GM12892 (cell line): ENCODE measurements at regions not wholly inside any gene's neighbourhood (a gene's known extent, or its start where the extent isn't known, plus 50 kb on each side); places are given as distances from the start of the nearest gene placed in this dataset.

Experiments used
- DNase-seq: peaks from one replicate; pipeline ENCODE4 v3.0.0; 2011; ENCODE audit not compliant: insufficient read length
- FAIRE-seq: peaks from 2 replicates; lab custom pipeline; 2011; peaks lifted over from hg19 to GRCh38; lab: Jason Lieb, UNC
- POLR2A ChIP-seq: IDR thresholded peaks from 2 replicates; pipeline ENCODE4 v1.6.1; 2011; ENCODE audit warnings: low read depth, low read length, control low read depth
- POLR2AphosphoS5 ChIP-seq: IDR thresholded peaks from 2 replicates; pipeline ENCODE4 v1.6.1; 2011; ENCODE audit warnings: low read depth, low read length, control low read depth
- TAF1 ChIP-seq: IDR thresholded peaks from 2 replicates; pipeline ENCODE4 v1.6.1; 2011; ENCODE audit warnings: low read depth, mild to moderate bottlenecking, control low read depth, low read length, borderline replicate concordance

GRCh38 chr4:10740251-10740650 lies 55.7 kb upstream of the CLNK start:
- no peak for DNase-seq
- no peak for FAIRE-seq
- no peak for TF ChIP-seq POLR2AphosphoS5
- TF ChIP-seq TAF1 = no peak
- no peak for TF ChIP-seq POLR2A

- no peak for TF ChIP-seq POLR2AphosphoS5
- TF ChIP-seq POLR2A = no peak
- TF ChIP-seq TAF1 = no peak
- DNase-seq = no peak
- no peak for FAIRE-seq
These were observed 54.4 kb upstream of the CLNK start for GRCh38 chr4:10738826-10739489.

- FAIRE-seq (peak; percentile 66), DNase-seq (no peak)
- no peak for TF ChIP-seq POLR2AphosphoS5
These were observed 52.8 kb upstream of the CLNK start for GRCh38 chr4:10737337-10737736.

- DNase-seq = no peak
- TF ChIP-seq POLR2A (no peak), TAF1 (no peak), POLR2AphosphoS5 (no peak)
These were observed 52.3 kb upstream of the CLNK start for GRCh38 chr4:10736895-10737294.

GRCh38 chr4:10736266-10736665 lies 51.7 kb upstream of the CLNK start:
- FAIRE-seq = no peak
- DNase-seq = no peak
- TF ChIP-seq POLR2A (no peak), TAF1 (no peak), POLR2AphosphoS5 (no peak)

More at GRCh38 chr4:10736895-10737294, 52.3 kb upstream of the CLNK start:
- no peak for FAIRE-seq

GRCh38 chr4:10734697-10735096 lies 50.1 kb upstream of the CLNK start:
- FAIRE-seq = peak; percentile 60
- DNase-seq = no peak
- no peak for TF ChIP-seq POLR2AphosphoS5
- no peak for TF ChIP-seq POLR2A
- no peak for TF ChIP-seq TAF1
